Right ventricle myocardium superior (tissue), 1 donor: ENCODE measurements at regions not wholly inside any gene's neighbourhood (a gene's known extent, or its start where the extent isn't known, plus 50 kb on each side); places are given as distances from the start of the nearest gene placed in this dataset.
"Not testable (repeated sequence)": the region's sequence is repeated elsewhere in the genome, so short reads cannot be mapped to it uniquely, and the experiment has no call there.

Source experiments
- ATAC-seq: fragments of 200-7000 bp; cut with Tn5 transposase; one replicate; pipeline ENCODE4 v1.9.1; 2020; ENCODE audit warnings: mild to moderate bottlenecking; ENCODE audit not compliant: poor library complexity
- DNase-seq: peaks from one replicate; pipeline ENCODE4 v3.0.0-alpha.2; 2020
- intact Hi-C: fragments of 100-400 bp; cut with DNase I; formaldehyde crosslinking; loops from one replicate; pipeline ENCODE4 v1.11.2; 2022
- donor health status: DM: no; HTN: yes; CAD: no; lungs with severe emphysema.

DNA sequence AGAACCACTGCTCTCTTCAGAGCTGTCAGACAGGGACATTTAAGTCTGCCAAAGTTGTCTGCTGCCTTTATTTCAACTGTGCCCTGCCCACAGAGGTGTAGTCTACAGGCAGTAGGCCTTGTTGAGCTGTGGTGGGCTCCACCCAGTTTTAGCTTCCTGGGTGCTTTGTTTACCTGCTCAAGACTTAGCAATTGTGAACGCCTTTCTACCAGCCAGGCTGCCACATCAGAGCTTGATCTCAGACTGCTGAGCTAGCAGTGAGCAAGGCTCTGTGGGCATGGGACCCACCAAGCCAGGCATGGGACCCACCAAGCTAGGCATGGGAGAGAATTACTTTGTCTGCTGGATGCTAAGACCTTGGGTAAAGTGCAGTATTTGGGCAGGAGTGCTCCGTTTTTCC is 351.8 kb downstream of the CDY1 start:
- DNase-seq, ATAC-seq, intact Hi-C loops: not testable (repeated sequence)

DNA sequence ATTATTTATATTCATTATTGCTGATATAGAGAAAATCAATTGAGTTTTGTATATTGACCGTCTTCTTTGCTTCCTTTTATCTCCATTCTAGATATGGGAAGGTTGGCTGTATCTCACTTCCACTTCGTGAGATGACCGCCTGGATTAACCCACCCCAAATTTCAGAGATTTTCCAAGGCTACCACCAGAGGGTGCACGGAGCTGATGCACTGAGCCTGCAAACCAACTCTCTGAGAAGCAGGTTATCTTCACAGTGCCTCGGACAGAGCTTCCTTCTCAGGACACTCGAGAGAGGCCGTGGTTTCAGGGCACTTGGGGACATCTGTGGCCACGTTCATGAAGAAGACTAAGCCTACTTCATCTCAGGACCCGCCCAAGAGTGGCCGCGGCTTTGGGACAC is 365.8 kb downstream of the CDY1 start:
- ATAC-seq: peak; percentile 56
- intact Hi-C loops, DNase-seq: not testable (repeated sequence)

DNA sequence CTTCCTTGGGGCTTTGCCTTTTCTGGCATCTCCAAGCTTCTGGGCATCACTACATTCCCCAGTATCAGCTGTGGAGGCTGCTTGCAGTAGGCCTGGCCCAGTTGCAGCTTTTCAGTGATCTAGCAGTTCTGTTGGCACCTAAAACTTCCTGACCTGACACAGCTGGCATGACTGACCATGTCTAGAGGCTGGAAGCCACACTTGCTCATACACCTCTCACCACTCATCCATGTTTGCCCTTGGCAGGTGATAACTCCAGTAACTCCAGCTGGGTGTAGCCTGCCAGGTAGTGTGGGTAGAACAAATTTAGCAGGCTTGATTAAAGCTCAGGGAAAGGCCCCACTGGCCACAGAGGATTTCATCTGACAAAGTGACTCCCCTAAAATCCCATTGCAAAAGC is 377.9 kb downstream of the CDY1 start:
- ATAC-seq: peak; percentile 97
- DNase-seq, intact Hi-C loops: not testable (repeated sequence)

DNA sequence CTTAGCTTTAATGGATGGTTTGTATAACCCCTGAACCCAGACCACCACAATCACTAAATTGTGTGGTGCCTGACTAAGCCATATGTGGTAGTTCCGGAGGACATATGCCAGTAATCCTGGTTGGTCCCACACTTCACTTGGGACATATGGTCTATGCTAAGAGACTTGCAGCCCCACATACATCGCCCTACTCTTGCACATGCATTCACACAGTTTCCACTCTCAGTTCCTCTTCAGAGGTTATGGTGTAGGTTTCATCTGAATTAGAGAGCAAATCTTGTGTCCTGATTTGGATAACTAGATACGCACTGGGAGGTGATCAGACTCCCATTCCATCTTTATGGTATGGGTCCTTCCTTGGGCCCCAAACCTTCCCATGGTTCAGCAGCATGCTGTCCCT is 425.4 kb downstream of the CDY1 start:
- ATAC-seq, intact Hi-C loops, DNase-seq: not testable (repeated sequence)

DNA sequence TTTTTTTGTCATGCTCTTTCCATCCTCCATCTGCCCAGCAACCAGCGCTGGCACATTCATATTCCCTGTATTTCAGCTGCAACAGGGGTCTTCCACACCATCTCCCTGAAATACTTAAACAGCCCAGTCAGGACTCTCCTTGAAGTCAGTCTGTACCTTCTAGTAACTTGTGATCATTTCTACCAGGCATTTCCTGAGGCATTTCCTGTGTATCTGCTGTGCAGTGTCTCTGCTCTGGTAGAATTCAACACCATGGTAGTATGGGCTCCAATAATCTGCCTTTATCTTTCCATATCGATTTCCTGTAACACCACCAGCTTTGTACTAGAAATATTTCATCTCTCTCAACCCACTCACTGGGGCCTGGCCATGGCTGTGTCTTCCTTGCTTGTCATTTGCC is 436.0 kb downstream of the CDY1 start:
- intact Hi-C loops, DNase-seq: not testable (repeated sequence)

DNA sequence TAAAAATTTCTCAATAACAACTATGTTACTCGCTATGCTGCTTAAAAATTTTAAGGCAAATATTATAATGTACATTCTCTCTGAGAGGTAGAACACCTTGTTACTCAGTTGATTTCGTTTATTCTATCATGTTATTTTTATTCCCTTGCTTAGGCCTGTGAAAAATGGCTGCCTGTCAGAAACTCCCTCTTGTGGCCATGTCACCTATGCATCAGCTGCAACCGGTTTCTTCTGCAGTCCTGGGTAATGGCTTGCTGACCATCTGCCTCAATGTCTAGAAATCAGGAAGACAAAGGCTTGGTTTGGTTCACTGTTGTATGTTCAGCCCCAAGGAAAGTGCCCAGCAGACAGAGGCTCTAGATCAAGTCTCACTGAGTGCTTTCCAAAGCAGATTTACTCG is 437.3 kb downstream of the CDY1 start:
- intact Hi-C loops, DNase-seq: not testable (repeated sequence)
- ATAC-seq: peak; percentile 55

More for the DNA sequence above, 436.0 kb downstream of the CDY1 start:
- ATAC-seq: not testable (repeated sequence)

DNA sequence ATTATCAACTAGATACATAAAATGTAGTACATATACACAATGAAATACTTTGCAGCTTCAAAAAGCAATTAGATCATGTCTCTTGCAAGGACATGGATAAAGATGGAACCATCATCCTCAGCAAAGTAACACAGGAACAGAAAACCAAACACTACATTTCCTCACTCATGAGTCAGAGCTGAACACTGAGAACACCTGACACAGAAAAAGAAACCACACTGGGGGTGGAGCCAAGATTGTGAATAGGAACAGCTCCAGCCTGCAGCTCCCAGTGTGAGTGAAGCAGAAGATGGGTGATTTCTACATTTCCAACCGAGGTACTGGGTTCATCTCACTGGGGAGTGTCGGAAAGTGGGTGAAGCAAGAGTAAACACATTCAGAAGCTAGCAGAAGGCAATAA is 451.2 kb downstream of the CDY1 start:
- peak; percentile 59 for ATAC-seq
- intact Hi-C loops, DNase-seq: not testable (repeated sequence)

DNA sequence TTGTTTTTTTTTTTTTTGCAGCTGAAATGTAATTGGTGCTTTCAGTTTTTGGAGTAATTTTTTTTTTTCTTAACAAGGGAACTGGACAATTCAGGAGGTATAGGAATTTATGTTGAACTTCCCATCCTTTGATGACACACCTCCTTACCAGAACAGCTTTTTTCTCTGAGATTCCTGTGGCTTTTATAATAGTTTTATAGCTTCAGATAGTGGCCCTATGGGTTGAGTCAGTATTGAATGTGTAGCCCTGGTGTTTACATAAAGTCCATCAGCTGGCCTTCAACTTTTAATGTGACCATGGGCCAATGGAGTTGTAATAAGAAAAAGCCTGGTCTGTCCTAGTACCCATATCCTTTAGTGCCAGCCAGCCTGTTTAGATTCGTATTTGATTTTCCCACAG is 457.5 kb downstream of the CDY1 start:
- intact Hi-C loops, DNase-seq, ATAC-seq: not testable (repeated sequence)

DNA sequence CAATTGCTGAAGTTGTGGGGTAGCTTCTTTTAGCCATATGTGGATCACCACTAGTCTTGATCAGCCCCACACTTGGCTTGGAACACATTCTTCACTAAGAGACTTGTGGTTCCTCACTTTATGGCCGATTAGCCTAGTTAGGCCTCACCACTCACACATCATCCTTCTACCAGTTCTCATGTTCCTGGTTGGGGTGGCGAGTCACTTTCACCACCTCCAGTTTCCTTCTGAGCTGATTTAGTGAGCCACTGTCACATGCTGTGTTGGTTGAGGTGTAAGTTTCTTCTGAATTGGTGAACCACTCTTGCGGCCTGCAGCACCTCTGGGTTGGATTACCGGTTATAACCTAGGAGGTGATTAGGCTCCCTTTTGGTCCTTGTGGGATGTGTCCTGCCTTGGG is 459.3 kb downstream of the CDY1 start:
- DNase-seq, intact Hi-C loops, ATAC-seq: not testable (repeated sequence)

DNA sequence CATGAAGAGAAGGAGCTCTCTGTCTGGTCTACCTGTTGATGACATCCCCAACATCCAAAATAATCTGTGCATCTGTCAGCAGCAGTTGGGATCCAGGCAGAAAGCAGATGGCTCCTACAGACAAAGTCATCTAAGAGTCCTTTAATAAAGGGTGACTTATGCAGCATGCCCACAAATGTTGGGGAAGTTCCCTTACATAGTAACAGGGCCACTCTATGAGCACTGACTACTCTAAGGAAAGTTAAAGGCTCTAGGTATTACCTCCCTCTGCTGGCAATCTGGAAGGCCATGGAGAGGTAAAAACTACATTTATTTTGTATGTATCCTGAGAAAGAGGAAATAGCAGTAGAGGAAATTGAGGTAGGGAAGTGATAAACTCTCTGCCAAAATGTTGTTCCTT is 465.2 kb downstream of the CDY1 start:
- intact Hi-C loops, DNase-seq, ATAC-seq: not testable (repeated sequence)
